ENCODE measurements at regions not wholly inside any gene's neighbourhood (a gene's known extent, or its start where the extent isn't known, plus 50 kb on each side); places are given as distances from the start of the nearest gene placed in this dataset.
A peak's percentile ranks its signal among the peaks of the same experiment; 100 is the strongest.

- peak overlapping the region; percentile 90 for H3K27ac Mint-ChIP-seq (ENCODE audit: unreplicated experiment)
- peak overlapping the region; percentile 27 for H3K4me3 Mint-ChIP-seq (ENCODE audit: unreplicated experiment)
- DNase-seq: peak; percentile 60
- H3K27me3 Mint-ChIP-seq (ENCODE audit: unreplicated experiment): no peaks in the 10 kb centered on the region
- peaks cover 23% of the 10 kb centered on the region for H3K4me1 Mint-ChIP-seq (ENCODE audit: low read depth, unreplicated experiment)
- TF ChIP-seq CTCF (IDR thresholded peaks at IDR 0.05; ENCODE audit: partially characterized antibody, unreplicated experiment): no peak
- H3K9me3 Mint-ChIP-seq (ENCODE audit: unreplicated experiment): no peaks in the 10 kb centered on the region
- H3K36me3 Mint-ChIP-seq (ENCODE audit: unreplicated experiment): no peaks in the 10 kb centered on the region
Measured at GRCh38 chr9:13770956-13771355, 491.5 kb upstream of the MPDZ start.

- no peak for DNase-seq
- TF ChIP-seq CTCF (IDR thresholded peaks at IDR 0.05; ENCODE audit: partially characterized antibody, unreplicated experiment): no peak
- no peaks in the 10 kb centered on the region for H3K9me3 Mint-ChIP-seq (ENCODE audit: unreplicated experiment)
- H3K4me3 Mint-ChIP-seq (ENCODE audit: unreplicated experiment): no peak overlapping the region
- no peaks in the 10 kb centered on the region for H3K27me3 Mint-ChIP-seq (ENCODE audit: unreplicated experiment)
- H3K27ac Mint-ChIP-seq (ENCODE audit: unreplicated experiment): peak overlapping the region; percentile 11
- H3K4me1 Mint-ChIP-seq (ENCODE audit: low read depth, unreplicated experiment): peaks cover 23% of the 10 kb centered on the region
- no peaks in the 10 kb centered on the region for H3K36me3 Mint-ChIP-seq (ENCODE audit: unreplicated experiment)
Measured at GRCh38 chr9:13769641-13770040, 490.1 kb upstream of the MPDZ start.

GRCh38 chr9:13769006-13769405 lies 489.5 kb upstream of the MPDZ start:
- no peak for DNase-seq
- no peaks in the 10 kb centered on the region for H3K9me3 Mint-ChIP-seq (ENCODE audit: unreplicated experiment)
- no peaks in the 10 kb centered on the region for H3K27me3 Mint-ChIP-seq (ENCODE audit: unreplicated experiment)
- no peak overlapping the region for H3K27ac Mint-ChIP-seq (ENCODE audit: unreplicated experiment)
- peaks cover 23% of the 10 kb centered on the region for H3K4me1 Mint-ChIP-seq (ENCODE audit: low read depth, unreplicated experiment)
- TF ChIP-seq CTCF (IDR thresholded peaks at IDR 0.05; ENCODE audit: partially characterized antibody, unreplicated experiment): no peak
- no peak overlapping the region for H3K4me3 Mint-ChIP-seq (ENCODE audit: unreplicated experiment)
- no peaks in the 10 kb centered on the region for H3K36me3 Mint-ChIP-seq (ENCODE audit: unreplicated experiment)

- Mint-ChIP-seq H3K36me3 (ENCODE audit: unreplicated experiment) (no peaks in the 10 kb centered on the region), H3K27ac (ENCODE audit: unreplicated experiment) (no peak overlapping the region), H3K4me3 (ENCODE audit: unreplicated experiment) (no peak overlapping the region), H3K27me3 (ENCODE audit: unreplicated experiment) (no peaks in the 10 kb centered on the region), H3K4me1 (ENCODE audit: low read depth, unreplicated experiment) (no peaks in the 10 kb centered on the region), H3K9me3 (ENCODE audit: unreplicated experiment) (no peaks in the 10 kb centered on the region)
- DNase-seq: no peak
- TF ChIP-seq CTCF (IDR thresholded peaks at IDR 0.05; ENCODE audit: partially characterized antibody, unreplicated experiment): no peak
Measured at GRCh38 chr9:13762209-13762608, 482.7 kb upstream of the MPDZ start.

DNA sequence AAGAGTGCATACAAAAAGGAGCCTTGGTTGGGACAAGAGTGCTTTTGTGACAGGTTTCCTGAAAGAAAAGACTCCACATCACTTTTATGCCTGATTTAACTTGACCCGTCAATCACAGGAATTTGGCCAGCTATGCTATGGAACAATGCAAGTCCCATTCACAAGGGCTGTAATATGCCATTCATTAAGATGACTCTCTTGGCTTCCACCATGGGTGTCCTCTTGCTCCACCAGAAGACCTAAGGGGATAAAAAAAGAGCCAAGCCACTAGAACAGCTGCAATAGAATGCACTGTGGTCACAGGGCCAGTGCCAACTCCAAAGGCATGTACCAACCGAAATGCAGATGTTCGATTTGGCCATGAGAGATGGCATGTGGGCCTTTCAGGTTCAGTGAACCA lies 480.1 kb upstream of the MPDZ start:
- H3K27me3 Mint-ChIP-seq (ENCODE audit: unreplicated experiment): no peaks in the 10 kb centered on the region
- no peak overlapping the region for H3K27ac Mint-ChIP-seq (ENCODE audit: unreplicated experiment)
- peaks cover 3% of the 10 kb centered on the region for H3K4me1 Mint-ChIP-seq (ENCODE audit: low read depth, unreplicated experiment)
- H3K9me3 Mint-ChIP-seq (ENCODE audit: unreplicated experiment): no peaks in the 10 kb centered on the region
- no peak for TF ChIP-seq CTCF (IDR thresholded peaks at IDR 0.05; ENCODE audit: partially characterized antibody, unreplicated experiment)
- DNase-seq: no peak
- no peak overlapping the region for H3K4me3 Mint-ChIP-seq (ENCODE audit: unreplicated experiment)
- no peaks in the 10 kb centered on the region for H3K36me3 Mint-ChIP-seq (ENCODE audit: unreplicated experiment)
